GM23248 (cell line): ENCODE measurements at regions not wholly inside any gene's neighbourhood (a gene's known extent, or its start where the extent isn't known, plus 50 kb on each side); places are given as distances from the start of the nearest gene placed in this dataset.

Source experiments
- EZH2 ChIP-seq: fragments of 200-600 bp; sonication (generic); IDR thresholded peaks from 2 replicates; pipeline ENCODE4 v1.6.1; 2018; ENCODE audit warnings: antibody characterized with exemption, mild to moderate bottlenecking; ENCODE audit not compliant: insufficient read depth, poor library complexity, severe bottlenecking
- EZH2phosphoT487 ChIP-seq: fragments of 200-600 bp; sonication (generic); IDR thresholded peaks from 2 replicates; pipeline ENCODE4 v1.6.1; 2018; ENCODE audit warnings: antibody characterized with exemption, moderate library complexity, mild to moderate bottlenecking, low read depth; ENCODE audit not compliant: insufficient read depth

DNA sequence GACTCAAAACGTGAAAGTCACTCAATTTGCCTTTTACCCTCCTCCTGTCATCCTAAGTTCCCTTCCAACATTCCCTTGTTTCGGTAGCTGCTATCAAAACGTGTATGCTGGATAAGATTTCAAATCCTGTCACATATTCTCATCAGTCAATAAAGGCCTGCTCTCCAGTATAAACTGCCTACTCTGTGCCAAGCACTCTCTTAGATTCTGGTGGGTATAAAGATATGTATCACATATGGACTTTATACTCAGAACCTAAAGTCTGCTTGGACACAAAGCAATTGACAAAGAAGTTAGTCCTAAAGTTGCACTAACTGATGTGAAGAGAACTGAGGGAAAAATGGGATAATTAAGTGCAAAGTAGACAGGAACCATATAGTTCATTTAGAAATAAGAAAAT, 476.6 kb upstream of the MARCKS start:
- TF ChIP-seq EZH2 (no peak), EZH2phosphoT487 (no peak)
